ENCODE measurements at regions not wholly inside any gene's neighbourhood (a gene's known extent, or its start where the extent isn't known, plus 50 kb on each side); places are given as distances from the start of the nearest gene placed in this dataset.

DNA sequence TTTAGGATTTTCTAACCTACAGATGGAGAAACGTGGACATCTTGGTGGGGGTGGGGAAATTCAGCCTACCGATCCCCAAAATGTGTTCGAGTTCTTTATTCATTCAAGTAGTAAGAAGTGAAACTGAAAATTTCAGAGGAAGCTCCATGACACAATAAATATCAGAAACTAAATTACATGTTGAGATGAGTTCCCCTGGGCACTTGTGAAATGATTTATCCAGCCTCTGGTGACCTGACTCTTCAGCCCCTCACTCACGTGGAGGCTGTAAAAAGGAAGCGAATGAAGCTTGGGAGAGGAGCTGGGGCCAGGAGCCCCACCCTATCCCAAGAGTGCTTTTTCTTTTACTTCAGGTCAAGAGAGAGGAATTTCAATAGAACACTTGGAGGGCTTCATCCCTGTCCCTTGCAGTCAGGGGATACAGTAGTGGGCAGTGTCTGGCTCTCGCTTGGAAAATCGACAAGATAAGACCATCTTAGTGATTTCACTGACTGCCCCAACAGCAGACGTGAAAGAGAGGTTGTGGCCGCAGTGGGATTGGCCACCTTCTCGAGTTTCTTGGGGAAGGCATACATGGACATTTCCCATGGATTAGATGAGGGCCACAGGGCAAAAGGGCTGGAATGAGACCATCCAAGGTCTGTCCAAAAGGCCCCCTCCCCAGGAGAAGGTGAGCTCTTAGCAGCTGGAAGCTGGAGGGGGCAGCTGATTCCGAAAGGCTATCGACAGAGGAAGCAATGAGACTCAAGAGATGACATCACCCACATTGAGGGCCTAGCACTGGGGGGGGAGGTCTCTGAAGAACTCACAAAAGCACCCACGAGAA, 76.8 kb upstream of the SH3PXD2B start:
- 73 to 81% methylated on average over 13 of the region's 13 CpGs for WGBS, 2 donors
- no peak overlapping the region for H3K4me3 ChIP-seq (ENCODE audit: low read depth, poor library complexity, severe bottlenecking)
- peak; percentile 8 to 62 for DNase-seq (ENCODE audit: low spot score in 2 of 2)
- TF ChIP-seq, protein P1, sequence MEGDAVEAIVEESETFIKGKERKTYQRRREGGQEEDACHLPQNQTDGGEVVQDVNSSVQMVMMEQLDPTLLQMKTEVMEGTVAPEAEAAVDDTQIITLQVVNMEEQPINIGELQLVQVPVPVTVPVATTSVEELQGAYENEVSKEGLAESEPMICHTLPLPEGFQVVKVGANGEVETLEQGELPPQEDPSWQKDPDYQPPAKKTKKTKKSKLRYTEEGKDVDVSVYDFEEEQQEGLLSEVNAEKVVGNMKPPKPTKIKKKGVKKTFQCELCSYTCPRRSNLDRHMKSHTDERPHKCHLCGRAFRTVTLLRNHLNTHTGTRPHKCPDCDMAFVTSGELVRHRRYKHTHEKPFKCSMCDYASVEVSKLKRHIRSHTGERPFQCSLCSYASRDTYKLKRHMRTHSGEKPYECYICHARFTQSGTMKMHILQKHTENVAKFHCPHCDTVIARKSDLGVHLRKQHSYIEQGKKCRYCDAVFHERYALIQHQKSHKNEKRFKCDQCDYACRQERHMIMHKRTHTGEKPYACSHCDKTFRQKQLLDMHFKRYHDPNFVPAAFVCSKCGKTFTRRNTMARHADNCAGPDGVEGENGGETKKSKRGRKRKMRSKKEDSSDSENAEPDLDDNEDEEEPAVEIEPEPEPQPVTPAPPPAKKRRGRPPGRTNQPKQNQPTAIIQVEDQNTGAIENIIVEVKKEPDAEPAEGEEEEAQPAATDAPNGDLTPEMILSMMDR (IDR thresholded peaks at IDR 0.05), result no peak
- no peak for TF ChIP-seq POLR2A (IDR thresholded peaks at IDR 0.05)
- intact Hi-C loops (cut with DNase I; ENCODE audit: low total_unique reads), result no loop called here

DNA sequence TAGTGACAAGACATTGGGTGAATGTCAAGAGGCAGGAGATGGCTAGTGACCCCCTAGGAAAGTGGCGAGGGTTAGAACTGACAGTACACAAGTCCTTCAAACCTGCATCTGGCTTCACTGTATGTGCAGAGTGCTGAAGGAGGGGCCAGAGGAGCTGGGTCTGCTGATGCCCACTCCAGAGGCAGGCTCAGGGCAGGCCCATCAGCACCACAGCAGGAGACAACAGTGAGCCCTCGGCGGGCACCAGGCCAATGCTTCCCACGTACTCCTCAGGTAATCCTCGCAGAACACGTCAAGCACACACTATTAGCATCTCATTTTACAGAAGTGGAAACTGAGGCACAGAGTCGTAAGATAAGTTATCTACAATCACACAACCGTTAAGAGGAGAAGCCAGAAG, 76.1 kb upstream of the SH3PXD2B start:
- 93 to 98% methylated on average over 8 of the region's 8 CpGs for WGBS, 2 donors
- TF ChIP-seq, protein P1 (IDR thresholded peaks at IDR 0.05), result no peak
- TF ChIP-seq POLR2A (IDR thresholded peaks at IDR 0.05), result no peak
- intact Hi-C loops (cut with DNase I; ENCODE audit: low total_unique reads), result no loop called here
- peak; percentile 10 to 46 for DNase-seq (ENCODE audit: low spot score in 2 of 2)
- no peak overlapping the region for H3K4me3 ChIP-seq (ENCODE audit: low read depth, poor library complexity, severe bottlenecking)

DNA sequence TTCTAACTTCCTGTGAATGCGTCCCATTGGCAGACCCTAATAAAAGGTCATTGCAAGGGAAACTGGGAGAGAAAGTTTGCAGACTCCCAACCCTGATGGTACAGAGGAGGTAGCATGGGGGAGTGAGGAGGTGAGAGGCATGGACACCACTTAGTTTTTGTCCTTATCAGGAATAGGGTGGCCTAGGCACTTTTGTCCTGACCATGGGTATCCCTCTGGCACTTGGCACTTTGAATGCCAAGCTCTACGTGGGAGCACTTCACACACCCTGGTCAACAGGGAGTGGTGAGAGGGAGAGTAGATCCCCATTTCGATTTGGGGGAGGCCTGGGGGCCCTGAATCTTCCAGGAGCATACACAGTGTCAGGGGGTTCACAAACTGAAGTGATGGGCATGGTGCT, 75.6 kb upstream of the SH3PXD2B start:
- TF ChIP-seq, protein P1 (IDR thresholded peaks at IDR 0.05), result no peak
- no peak for TF ChIP-seq POLR2A (IDR thresholded peaks at IDR 0.05)
- DNase-seq (ENCODE audit: low spot score in 2 of 2), result peak; percentile 6 to 31
- no peak overlapping the region for H3K4me3 ChIP-seq (ENCODE audit: low read depth, poor library complexity, severe bottlenecking)
- intact Hi-C loops (cut with DNase I; ENCODE audit: low total_unique reads), result no loop called here
- WGBS, 2 donors, result 73 to 74% methylated on average over 3 of the region's 3 CpGs

DNA sequence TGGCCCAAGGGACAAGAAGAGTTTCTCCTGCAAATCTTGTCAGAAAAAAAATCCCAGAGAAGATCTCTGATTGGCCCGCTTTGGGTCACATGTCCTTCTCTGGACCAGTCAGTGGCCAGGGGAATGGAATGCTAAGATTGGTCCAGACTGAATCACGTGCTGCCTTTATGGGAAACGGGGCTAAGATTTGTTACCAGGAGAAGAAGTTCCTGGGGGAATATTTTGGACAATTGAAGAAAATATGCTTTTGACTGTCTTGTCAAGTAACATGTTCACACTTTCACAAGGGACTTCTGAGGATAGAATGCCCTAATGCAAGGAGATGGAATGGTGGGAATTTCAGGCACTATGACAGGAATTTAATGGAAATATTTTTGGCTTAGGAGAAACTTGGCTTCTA, 74.1 kb upstream of the SH3PXD2B start:
- TF ChIP-seq, protein P1 (IDR thresholded peaks at IDR 0.05), result no peak
- TF ChIP-seq POLR2A (IDR thresholded peaks at IDR 0.05), result no peak
- DNase-seq (ENCODE audit: low spot score in 2 of 2), result no peak
- WGBS, 2 donors, result 56 to 77% methylated on average over 3 of the region's 3 CpGs
- no peak overlapping the region for H3K4me3 ChIP-seq (ENCODE audit: low read depth, poor library complexity, severe bottlenecking)
- intact Hi-C loops (cut with DNase I; ENCODE audit: low total_unique reads), result no loop called here

DNA sequence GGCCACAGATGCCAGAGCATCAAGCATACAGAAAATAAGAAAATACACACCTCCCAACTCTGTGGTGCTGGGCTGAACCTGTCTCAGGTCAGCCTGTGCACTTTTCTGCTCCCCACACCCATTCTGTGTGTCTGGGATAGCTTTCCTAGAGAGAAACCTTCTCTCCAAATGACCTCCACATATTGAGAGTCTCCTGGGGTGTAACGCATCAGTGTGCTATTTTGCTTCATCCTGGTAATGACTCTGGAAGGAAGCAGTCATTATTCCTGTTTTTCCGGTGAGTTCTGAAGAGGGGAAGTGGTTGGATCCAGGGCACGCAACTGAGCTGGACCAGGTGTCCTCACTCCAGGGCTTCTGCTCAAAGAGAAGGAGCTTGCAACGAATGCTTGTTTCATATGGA, 73.2 kb upstream of the SH3PXD2B start:
- peak in 1 of 2 donors; percentile 3 for DNase-seq (ENCODE audit: low spot score in 2 of 2)
- intact Hi-C loops (cut with DNase I; ENCODE audit: low total_unique reads), result no loop called here
- TF ChIP-seq, protein P1 (IDR thresholded peaks at IDR 0.05), result no peak
- no peak for TF ChIP-seq POLR2A (IDR thresholded peaks at IDR 0.05)
- H3K4me3 ChIP-seq (ENCODE audit: low read depth, poor library complexity, severe bottlenecking), result no peak overlapping the region
- whole genome bisulfite sequencing, 2 donors, result 71 to 80% methylated on average over 4 of the region's 4 CpGs

DNA sequence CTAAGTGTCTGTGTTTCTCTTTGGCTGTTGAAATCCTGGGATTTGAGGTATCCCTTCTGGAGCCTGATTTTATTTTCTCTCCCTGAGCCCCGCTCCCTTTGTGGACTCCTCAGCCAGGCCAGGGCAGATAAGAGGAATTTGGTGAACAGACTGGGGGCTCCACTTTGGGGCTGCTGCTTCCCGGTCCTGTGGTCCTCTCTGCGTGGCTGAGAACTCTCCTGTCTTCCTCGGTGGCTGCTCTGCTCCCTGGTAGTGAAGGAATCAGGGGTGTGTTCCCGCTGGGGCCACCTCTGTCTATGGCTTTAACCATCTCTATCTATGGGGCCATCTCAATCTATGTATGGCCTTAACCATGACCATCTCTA, 71.7 kb upstream of the SH3PXD2B start:
- 86 to 96% methylated on average over 5 of the region's 5 CpGs for WGBS, 2 donors
- intact Hi-C loops (cut with DNase I; ENCODE audit: low total_unique reads), result no loop called here
- H3K4me3 ChIP-seq (ENCODE audit: low read depth, poor library complexity, severe bottlenecking), result no peak overlapping the region
- TF ChIP-seq POLR2A (IDR thresholded peaks at IDR 0.05), result no peak
- TF ChIP-seq, protein P1 (IDR thresholded peaks at IDR 0.05), result no peak
- DNase-seq (ENCODE audit: low spot score in 2 of 2), result peak; percentile 12 to 31

All from lower leg skin (tissue), 4 donors.